Common myeloid progenitor, CD34-positive (primary cell): ENCODE measurements at regions not wholly inside any gene's neighbourhood (a gene's known extent, or its start where the extent isn't known, plus 50 kb on each side); places are given as distances from the start of the nearest gene placed in this dataset.

Experiments used
- CTCF ChIA-PET: fragments of 350-600 bp; sonication (Branson Sonifier 250); formaldehyde crosslinking; loops from one replicate; lab custom pipeline; 2021; ENCODE audit warnings: antibody characterized with exemption; lab: Charles Lee
- POLR2A ChIA-PET: fragments of 350-600 bp; sonication (Branson Sonifier 250); formaldehyde crosslinking; loops from one replicate; lab custom pipeline; 2021; ENCODE audit warnings: antibody characterized with exemption; lab: Charles Lee
- DNase-seq, 3 donors: peaks; one replicate each; pipeline versions ENCODE4 v3.0.0 to v3.0.0-alpha.2; 2013
- H3K27ac ChIP-seq, 2 experiments: 1 replicate in 1 of 2; 2 replicates in 1 of 2; pipeline ENCODE4 v1.7.0; 2013; ENCODE audit warnings: inconsistent platforms in 2 of 2, low read length in 2 of 2, mild to moderate bottlenecking in 2 of 2, low read depth in 1 of 2, moderate library complexity in 1 of 2; ENCODE audit not compliant: severe bottlenecking in 2 of 2, insufficient read depth in 1 of 2, poor library complexity in 1 of 2
- H3K27me3 ChIP-seq, 5 experiments: replicated peaks in 2 of 5; 1 replicate in 3 of 5; 2 replicates in 2 of 5; pipeline versions ENCODE4 v1.6.1 to v1.7.0; 2013; ENCODE audit warnings: low read length in 4 of 5, mild to moderate bottlenecking in 2 of 5, moderate library complexity in 2 of 5, inconsistent platforms in 1 of 5; ENCODE audit not compliant: insufficient read depth in 5 of 5, control insufficient read depth in 4 of 5
- H3K36me3 ChIP-seq, 4 experiments: 1 replicate in 2 of 4; 2 replicates in 2 of 4; pipeline versions ENCODE4 v1.6.1 to v1.7.0; 2013; ENCODE audit warnings: low read length in 3 of 4, control low read depth in 1 of 4, mild to moderate bottlenecking in 1 of 4; ENCODE audit not compliant: control insufficient read depth in 4 of 4, insufficient read depth in 4 of 4
- H3K4me1 ChIP-seq, 4 experiments: 1 replicate in 3 of 4; 2 replicates in 1 of 4; pipeline versions ENCODE4 v1.6.1 to v1.7.1; 2013; ENCODE audit warnings: low read length in 3 of 4, mild to moderate bottlenecking in 3 of 4, control low read depth in 1 of 4, inconsistent platforms in 1 of 4, moderate library complexity in 1 of 4; ENCODE audit not compliant: control insufficient read depth in 4 of 4, insufficient read depth in 4 of 4; ENCODE audit errors: control extremely low read depth in 1 of 4
- H3K4me3 ChIP-seq, 7 experiments: 1 replicate in 4 of 7; 2 replicates in 3 of 7; pipeline versions ENCODE4 v1.5.1 to v1.7.0; 2013; ENCODE audit warnings: mild to moderate bottlenecking in 7 of 7, low read length in 6 of 7, moderate library complexity in 6 of 7, inconsistent platforms in 2 of 7, low read depth in 2 of 7, control low read depth in 1 of 7; ENCODE audit not compliant: insufficient read depth in 4 of 7, control insufficient read depth in 1 of 7; ENCODE audit errors: extremely low read depth in 1 of 7
- H3K9me3 ChIP-seq, 5 experiments: 1 replicate in 4 of 5; 2 replicates in 1 of 5; pipeline versions ENCODE4 v1.6.1 to v1.7.1; 2013; ENCODE audit warnings: low read length in 4 of 5, mild to moderate bottlenecking in 2 of 5, inconsistent platforms in 1 of 5, low read depth in 1 of 5, moderate library complexity in 1 of 5; ENCODE audit not compliant: control insufficient read depth in 4 of 5, insufficient read depth in 2 of 5; ENCODE audit errors: control extremely low read depth in 1 of 5
- WGBS: methylation state at CpG from one replicate; pipeline ENCODE4 v1.1.5; 2013; ENCODE audit not compliant: insufficient coverage; 5-methylcytosine and 5-hydroxymethylcytosine counted together

GRCh38 chr3:55413236-55413635, 73.9 kb downstream of the WNT5A start:
- POLR2A ChIA-PET, result no interaction called here
- CTCF ChIA-PET, result no interaction called here
- no peak overlapping the region for H3K27ac ChIP-seq
- no peak for DNase-seq
- H3K9me3 ChIP-seq, result peaks cover 0 to 1% (median 0%) of the 10 kb centered on the region in 5 experiments
- no peaks in the 10 kb centered on the region for H3K27me3 ChIP-seq
- 90% methylated on average over 2 of the region's 7 CpGs for WGBS
- H3K4me1 ChIP-seq, result no peaks in the 10 kb centered on the region
- H3K4me3 ChIP-seq, result no peak overlapping the region
- no peaks in the 10 kb centered on the region for H3K36me3 ChIP-seq

GRCh38 chr3:55412545-55412944, 74.6 kb downstream of the WNT5A start:
- no peak overlapping the region for H3K27ac ChIP-seq
- CTCF ChIA-PET, result no interaction called here
- POLR2A ChIA-PET, result no interaction called here
- no peak for DNase-seq
- WGBS, result 100% methylated on average over 3 of the region's 4 CpGs
- H3K4me3 ChIP-seq, result no peak overlapping the region
- no peaks in the 10 kb centered on the region for H3K27me3 ChIP-seq
- H3K36me3 ChIP-seq, result no peaks in the 10 kb centered on the region
- H3K9me3 ChIP-seq, result no peaks in the 10 kb centered on the region
- no peaks in the 10 kb centered on the region for H3K4me1 ChIP-seq

- Histone ChIP-seq H3K36me3 (no peaks in the 10 kb centered on the region), H3K4me3 (no peak overlapping the region), H3K4me1 (no peaks in the 10 kb centered on the region), H3K27me3 (no peaks in the 10 kb centered on the region), H3K9me3 (peaks cover 0 to 5% (median 2%) of the 10 kb centered on the region in 5 experiments), H3K27ac (no peak overlapping the region)
- WGBS, result 100% methylated on average over 2 of the region's 2 CpGs
- DNase-seq, result no peak
- POLR2A ChIA-PET, result no interaction called here
- CTCF ChIA-PET, result no interaction called here
Observed at GRCh38 chr3:55409806-55410205, 77.3 kb downstream of the WNT5A start.

GRCh38 chr3:55408193-55408826, 78.8 kb downstream of the WNT5A start:
- Histone ChIP-seq H3K27me3 (no peaks in the 10 kb centered on the region), H3K27ac (no peak overlapping the region), H3K36me3 (no peaks in the 10 kb centered on the region), H3K9me3 (peaks cover 0 to 5% (median 2%) of the 10 kb centered on the region in 5 experiments), H3K4me1 (no peaks in the 10 kb centered on the region), H3K4me3 (no peak overlapping the region)
- no peak for DNase-seq
- CTCF ChIA-PET, result no interaction called here
- WGBS, result 100% methylated on average over 1 of the region's 3 CpGs
- POLR2A ChIA-PET, result no interaction called here

GRCh38 chr3:55407426-55407820, 79.7 kb downstream of the WNT5A start:
- Histone ChIP-seq H3K4me1 (no peaks in the 10 kb centered on the region), H3K9me3 (peaks cover 0 to 5% (median 2%) of the 10 kb centered on the region in 5 experiments), H3K27me3 (no peaks in the 10 kb centered on the region), H3K4me3 (no peak overlapping the region), H3K36me3 (no peaks in the 10 kb centered on the region), H3K27ac (no peak overlapping the region)
- no peak for DNase-seq
- ChIA-PET POLR2A (no interaction called here), CTCF (no interaction called here)
- 88% methylated on average over 1 of the region's 1 CpG for WGBS

- Histone ChIP-seq H3K4me3 (no peak overlapping the region), H3K36me3 (no peaks in the 10 kb centered on the region), H3K9me3 (peaks cover 0 to 5% (median 2%) of the 10 kb centered on the region in 5 experiments), H3K4me1 (no peaks in the 10 kb centered on the region), H3K27ac (no peak overlapping the region), H3K27me3 (no peaks in the 10 kb centered on the region)
- WGBS, result 65% methylated on average over 2 of the region's 2 CpGs
- no peak for DNase-seq
- ChIA-PET POLR2A (no interaction called here), CTCF (no interaction called here)
Observed at GRCh38 chr3:55406696-55407425, 80.2 kb downstream of the WNT5A start.

- no peaks in the 10 kb centered on the region for H3K4me1 ChIP-seq
- H3K9me3 ChIP-seq, result peaks cover 0 to 5% (median 2%) of the 10 kb centered on the region in 5 experiments
- H3K4me3 ChIP-seq, result no peak overlapping the region
- ChIA-PET POLR2A (no interaction called here), CTCF (no interaction called here)
- DNase-seq, result no peak
- WGBS, result 52% methylated on average over 8 of the region's 8 CpGs
- H3K36me3 ChIP-seq, result no peaks in the 10 kb centered on the region
- H3K27me3 ChIP-seq, result no peaks in the 10 kb centered on the region
- H3K27ac ChIP-seq, result no peak overlapping the region
Observed at GRCh38 chr3:55405436-55405835, 81.7 kb downstream of the WNT5A start.
